OCI-M1 (cell line): ENCODE measurements at regions not wholly inside any gene's neighbourhood (a gene's known extent, or its start where the extent isn't known, plus 50 kb on each side); places are given as distances from the start of the nearest gene placed in this dataset.

Source experiments
- DNase-seq: peaks from one replicate; lab custom pipeline; 2025; lab: John Stamatoyannopoulos, UW

- DNase-seq = no peak
These were observed 92.8 kb upstream of the CACNA1E start for GRCh38 chr1:181390410-181391077.

DNA sequence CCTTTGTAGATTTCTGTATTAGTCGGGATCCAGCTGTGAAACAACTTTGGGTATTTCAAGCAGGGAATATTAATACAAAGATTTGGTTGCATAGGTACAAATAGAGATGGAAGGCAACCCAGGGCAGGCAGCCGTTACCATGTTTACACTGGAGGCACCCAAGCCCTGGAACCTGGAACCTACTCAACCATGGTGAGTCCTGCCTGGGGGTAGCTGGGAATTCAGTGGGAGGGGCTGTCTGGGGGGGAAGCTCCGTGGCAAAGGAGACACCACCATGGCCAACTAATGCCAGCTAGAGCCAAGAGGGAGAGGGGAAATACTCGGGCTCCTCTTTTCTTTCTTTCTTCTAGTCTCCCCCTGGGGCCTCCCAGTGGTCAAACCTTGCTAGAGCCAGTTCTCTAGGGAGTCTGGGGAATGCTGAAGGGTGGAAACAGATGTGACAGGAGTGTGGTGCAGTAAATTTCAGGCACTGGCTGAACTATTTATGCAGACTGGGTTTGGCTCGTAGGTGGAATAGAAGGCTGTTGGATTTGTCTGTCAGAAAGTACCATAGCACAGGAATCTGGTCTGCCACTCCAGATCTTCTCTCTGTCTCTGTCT, 91.9 kb upstream of the CACNA1E start:
- no peak for DNase-seq

- no peak for DNase-seq
These were observed 91.2 kb upstream of the CACNA1E start for GRCh38 chr1:181392133-181392532.

DNA sequence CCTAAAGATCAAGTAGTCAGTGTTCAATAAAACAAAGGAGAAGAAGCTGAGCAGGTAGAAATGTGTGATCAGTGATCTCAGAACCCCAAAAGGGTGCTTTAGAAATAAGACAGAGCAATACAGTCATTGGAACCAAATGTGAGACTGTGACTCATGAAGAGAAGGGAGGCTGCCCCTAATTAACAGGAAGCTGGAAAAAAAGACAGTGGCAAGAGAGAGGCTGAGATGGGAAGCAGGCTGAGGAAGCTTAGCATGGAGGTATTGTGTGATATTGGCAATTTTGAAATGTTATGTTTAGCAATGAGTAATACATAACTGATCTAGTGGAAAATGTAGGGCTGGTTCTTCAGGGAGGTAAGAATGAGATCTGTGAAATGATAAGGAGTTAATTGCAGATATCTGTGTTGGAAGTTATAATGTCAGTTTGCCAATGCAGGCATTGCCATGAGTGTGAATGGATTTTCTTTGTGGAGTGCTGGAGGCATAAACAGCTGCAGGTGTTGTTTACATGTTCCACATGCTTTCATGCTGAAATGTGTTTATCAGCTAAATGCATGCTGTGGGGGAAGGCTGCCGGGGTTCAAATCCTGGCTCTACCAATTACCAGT, 90.6 kb upstream of the CACNA1E start:
- no peak for DNase-seq

GRCh38 chr1:181394766-181395165, 88.6 kb upstream of the CACNA1E start:
- DNase-seq = no peak

DNA sequence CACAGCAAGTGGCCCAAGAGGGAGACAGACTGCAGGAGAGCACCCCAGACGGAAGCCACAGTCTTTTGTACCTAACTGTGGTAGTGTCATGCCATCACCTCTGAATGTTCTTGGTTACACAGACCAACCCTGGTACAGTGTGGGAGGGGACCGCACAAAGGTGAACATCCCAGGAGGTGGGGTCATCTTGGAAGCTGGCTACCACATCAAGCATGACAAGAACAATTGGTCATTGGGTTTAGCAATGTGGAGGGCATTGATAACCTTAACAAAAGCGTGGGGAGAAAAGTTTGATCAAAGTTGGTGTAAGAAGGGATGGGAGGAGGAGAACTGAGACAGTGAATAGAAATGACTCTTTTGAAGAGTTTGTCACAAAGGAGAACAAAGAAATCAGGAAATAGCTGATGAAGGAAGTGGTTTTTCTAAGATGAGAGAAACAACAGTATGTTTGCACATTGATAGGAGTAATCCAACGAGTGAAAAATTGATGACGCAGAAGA, 87.1 kb upstream of the CACNA1E start:
- DNase-seq = no peak

GRCh38 chr1:181396811-181397210, 86.5 kb upstream of the CACNA1E start:
- DNase-seq = no peak

DNA sequence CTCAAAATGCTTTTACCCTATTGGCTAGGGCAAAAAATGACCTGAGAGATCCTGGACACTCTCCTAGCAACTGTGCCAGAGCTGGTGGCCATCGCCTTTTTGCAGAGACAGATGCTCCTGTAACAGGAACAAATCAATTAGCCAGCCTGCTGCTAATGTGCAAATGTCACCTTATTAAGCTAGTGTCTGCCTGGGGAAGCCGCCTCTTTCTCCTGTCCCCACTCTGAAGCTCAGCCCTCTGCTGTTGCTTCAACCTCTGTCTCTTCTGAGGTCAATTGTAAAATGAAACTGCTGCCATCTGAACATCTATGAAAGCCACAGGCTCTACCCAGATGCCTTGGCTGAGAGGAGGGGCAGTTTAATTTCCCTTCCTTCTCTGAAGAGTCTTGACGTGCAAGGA, 85.5 kb upstream of the CACNA1E start:
- no peak for DNase-seq

DNA sequence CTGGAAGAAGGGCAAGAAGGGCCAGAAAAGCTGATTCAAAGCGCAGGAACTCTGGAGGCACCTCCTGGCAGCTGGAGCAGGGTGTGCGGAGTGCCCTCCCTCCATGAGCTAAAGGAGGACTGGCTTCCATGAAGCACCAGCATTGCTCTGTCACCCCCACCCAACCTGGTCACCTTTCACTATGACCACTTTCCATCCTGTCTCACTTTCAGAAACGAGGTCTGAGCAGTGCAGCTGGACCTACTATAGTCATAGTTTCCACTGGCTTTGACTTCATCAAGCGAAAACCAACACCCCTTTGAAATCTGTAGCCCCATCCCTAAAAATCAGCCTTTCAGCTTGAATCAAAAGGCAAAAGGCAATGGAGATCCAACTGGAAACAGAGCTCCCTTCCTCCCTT, 84.8 kb upstream of the CACNA1E start:
- no peak for DNase-seq

GRCh38 chr1:181405584-181405983, 77.7 kb upstream of the CACNA1E start:
- no peak for DNase-seq

GRCh38 chr1:181406989-181407388, 76.3 kb upstream of the CACNA1E start:
- no peak for DNase-seq

- DNase-seq = no peak
These were observed 73.3 kb upstream of the CACNA1E start for GRCh38 chr1:181409981-181410380.

- no peak for DNase-seq
These were observed 70.6 kb upstream of the CACNA1E start for GRCh38 chr1:181412746-181413145.

- DNase-seq = no peak
These were observed 70.0 kb upstream of the CACNA1E start for GRCh38 chr1:181413195-181413815.

- DNase-seq = no peak
These were observed 69.5 kb upstream of the CACNA1E start for GRCh38 chr1:181413836-181414235.

DNA sequence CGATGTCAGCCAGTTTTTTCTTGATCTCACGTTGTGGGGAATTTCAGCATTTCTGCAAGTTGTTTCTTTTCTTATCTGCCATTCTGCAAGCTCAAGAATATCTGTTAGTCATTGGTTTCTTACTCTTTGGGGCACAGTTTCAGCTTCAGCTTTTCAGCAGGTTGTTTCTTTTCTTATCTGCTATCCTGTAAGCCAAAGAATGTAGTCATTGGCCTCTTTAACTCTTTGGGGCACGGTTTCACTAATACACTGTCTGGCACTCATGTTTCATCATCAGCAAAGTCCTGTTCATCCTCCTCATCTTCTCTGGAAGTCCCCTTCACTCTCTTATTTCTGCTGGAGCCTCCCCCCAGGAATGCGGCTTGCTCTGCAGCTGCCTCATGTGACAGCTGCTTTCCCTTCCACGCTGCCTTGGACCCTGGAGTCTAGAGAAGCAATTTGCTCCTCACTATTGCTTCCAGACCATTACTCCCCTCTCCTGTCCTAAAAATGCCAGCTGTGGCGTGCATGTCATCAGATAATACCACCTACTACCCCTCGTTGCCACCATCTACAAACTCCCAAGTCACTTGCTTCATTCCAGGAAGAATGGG, 67.0 kb upstream of the CACNA1E start:
- peak; percentile 16 for DNase-seq

DNA sequence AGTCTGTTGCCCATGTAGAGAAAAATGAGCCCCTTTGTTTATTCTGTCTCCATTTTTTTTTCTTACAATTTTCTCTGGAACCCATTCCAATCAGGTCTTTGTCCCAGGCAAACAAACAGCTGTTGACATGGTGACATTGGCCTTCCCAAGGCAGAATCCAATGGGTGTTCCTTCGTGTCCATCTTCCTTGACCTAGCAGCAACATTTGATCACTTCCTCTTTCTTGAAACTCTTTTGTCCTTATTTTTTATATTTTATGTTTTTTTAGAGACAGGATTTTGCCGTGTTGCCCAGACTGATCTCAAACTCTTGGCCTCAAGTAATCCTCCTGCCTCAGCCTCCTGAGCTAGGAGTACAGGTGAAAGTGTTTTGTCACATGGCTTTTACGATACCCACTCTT, 65.4 kb upstream of the CACNA1E start:
- DNase-seq = no peak

DNA sequence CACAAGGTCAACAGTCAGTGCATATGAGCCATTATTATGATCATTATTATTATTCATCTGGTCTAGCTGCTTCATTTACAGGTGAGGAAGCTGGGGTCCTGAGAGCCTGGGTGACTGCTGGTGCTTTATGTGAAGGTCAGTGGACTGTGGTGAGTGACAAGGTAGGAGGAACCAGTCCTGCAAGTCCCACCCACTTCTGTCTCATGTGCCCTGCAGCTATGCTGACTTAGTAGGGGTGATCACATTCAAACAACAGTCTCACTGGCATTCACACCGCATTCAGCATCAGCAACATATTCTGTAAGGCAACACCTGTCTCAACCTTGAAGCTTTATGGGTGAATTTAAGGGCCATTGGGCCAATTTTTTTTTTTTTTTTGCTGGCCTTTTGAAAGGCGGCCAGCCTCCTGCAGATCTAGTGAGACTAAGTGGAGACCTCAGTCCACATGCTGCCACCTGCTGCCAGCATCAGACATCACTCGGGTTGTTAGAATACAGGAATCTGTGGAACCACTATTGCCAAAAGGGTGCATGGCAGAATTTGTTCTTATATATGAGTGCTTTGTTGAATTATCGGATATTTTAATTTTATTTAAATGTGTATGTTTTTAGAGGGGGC, 59.9 kb upstream of the CACNA1E start:
- DNase-seq = peak; percentile 41

- peak; percentile 91 for DNase-seq
These were observed 58.4 kb upstream of the CACNA1E start for GRCh38 chr1:181424786-181425403.

DNA sequence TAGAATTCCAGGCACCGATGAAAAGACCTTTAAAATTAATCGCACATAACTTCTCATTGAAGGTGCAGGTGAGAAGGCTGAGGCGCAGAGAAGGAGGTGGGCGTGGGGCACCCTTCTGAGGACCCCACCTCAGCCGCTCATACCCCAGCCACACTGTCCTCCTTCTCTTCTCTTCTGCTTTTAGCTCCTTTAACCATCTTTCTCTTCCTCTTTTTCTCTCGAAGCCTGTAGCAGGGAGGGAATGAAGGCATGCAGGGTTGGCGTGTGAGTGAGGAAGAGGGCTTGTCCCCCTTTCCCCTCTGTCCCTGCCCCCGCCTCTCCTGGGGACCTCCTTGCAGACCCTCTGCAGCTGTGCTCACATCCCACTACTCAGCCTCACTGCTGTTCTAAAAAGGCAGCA, 57.8 kb upstream of the CACNA1E start:
- no peak for DNase-seq

DNA sequence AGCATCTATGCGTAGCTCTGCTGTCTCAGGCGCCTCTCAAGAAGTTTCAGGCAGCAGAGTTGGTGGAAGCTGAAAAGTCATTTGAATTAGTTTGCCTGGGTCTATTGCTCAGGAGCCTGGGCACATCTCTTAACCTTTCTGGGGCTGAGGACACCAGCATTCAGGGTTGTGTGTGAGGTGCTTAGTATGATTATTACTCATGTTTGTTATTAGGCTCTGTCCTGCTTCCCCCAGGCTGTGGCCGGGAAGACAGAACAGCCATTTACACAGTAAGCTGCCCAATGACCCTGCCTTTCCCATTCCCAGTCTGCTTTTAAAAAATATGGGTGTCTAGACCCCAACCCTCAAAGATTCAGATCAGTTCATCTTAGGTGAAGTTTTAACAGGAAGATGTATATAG, 53.9 kb upstream of the CACNA1E start:
- no peak for DNase-seq
